Ovary (tissue), 3 donors: ENCODE measurements at regions not wholly inside any gene's neighbourhood (a gene's known extent, or its start where the extent isn't known, plus 50 kb on each side); places are given as distances from the start of the nearest gene placed in this dataset.

Experiments
- CTCF ChIP-seq, 3 donors: fragments of 450-650 bp in 2 of 3; fragments of 200-600 bp in 1 of 3; IDR thresholded peaks; one replicate each; pipeline versions ENCODE4 v1.5.1 to v1.8.0; 2016 to 2022; ENCODE audit warnings: antibody characterized with exemption in 3 of 3, mild to moderate bottlenecking in 1 of 3
- POLR2A ChIP-seq: fragments of 450-650 bp; IDR thresholded peaks from one replicate; pipeline ENCODE4 v1.6.1; 2017; ENCODE audit warnings: antibody characterized with exemption, mild to moderate bottlenecking, moderate library complexity
- donor health status: DM: no; HTN: no; CAD: no.

DNA sequence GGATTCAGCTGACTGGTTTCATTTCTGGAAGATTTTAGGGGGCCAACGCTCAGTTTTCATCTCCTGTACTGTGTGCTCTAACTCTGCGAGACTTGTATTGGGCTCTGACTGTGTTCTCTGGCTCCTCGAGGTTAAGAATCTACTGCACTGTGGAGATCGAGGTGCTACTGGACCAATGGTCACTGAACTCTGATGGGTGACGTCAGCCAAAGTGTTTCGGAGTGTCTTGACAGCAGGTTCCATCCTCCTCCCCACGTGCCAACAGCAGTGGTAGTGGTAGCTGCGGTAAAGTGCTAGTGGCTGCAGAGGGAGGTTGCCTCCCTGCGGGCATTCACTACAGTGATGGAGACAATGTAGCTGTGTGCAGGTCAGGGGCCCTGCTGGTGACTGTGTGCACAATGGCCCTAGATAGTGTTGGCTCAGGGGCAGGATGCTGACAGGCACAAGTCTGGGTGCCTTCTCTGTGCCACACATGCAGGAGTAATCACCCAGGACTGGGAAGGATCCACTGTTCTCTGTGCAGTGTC lies 705.7 kb upstream of the DDX18 start:
- TF ChIP-seq CTCF (IDR thresholded peaks at IDR 0.05): no peak
- TF ChIP-seq POLR2A: no peak
